ENCODE measurements at regions not wholly inside any gene's neighbourhood (a gene's known extent, or its start where the extent isn't known, plus 50 kb on each side); places are given as distances from the start of the nearest gene placed in this dataset.

DNA sequence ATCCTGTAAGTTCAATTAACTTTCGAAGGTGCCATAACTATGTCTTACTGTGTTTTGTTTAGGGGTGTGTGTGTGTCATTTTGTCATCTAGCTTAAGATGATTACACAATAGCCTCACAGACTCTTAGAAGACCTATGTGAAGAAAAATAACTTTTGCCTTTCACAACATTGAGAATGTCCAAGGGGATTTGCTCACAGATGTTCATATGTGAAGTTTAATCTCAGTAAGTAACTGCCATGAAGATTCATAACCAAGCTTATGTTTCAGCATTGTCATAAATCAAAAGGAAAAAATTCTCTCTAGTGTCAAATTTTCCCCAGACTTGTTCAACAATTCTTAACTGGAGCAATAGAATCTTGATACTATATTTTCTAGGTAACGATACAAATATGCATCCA lies 226.1 kb upstream of the PRKD1 start:
- DNase-seq (ENCODE audit: low read depth), result peak; percentile 18
- H3K4me3 ChIP-seq (ENCODE audit: low read length), result no peak overlapping the region
- TF ChIP-seq, protein P1, sequence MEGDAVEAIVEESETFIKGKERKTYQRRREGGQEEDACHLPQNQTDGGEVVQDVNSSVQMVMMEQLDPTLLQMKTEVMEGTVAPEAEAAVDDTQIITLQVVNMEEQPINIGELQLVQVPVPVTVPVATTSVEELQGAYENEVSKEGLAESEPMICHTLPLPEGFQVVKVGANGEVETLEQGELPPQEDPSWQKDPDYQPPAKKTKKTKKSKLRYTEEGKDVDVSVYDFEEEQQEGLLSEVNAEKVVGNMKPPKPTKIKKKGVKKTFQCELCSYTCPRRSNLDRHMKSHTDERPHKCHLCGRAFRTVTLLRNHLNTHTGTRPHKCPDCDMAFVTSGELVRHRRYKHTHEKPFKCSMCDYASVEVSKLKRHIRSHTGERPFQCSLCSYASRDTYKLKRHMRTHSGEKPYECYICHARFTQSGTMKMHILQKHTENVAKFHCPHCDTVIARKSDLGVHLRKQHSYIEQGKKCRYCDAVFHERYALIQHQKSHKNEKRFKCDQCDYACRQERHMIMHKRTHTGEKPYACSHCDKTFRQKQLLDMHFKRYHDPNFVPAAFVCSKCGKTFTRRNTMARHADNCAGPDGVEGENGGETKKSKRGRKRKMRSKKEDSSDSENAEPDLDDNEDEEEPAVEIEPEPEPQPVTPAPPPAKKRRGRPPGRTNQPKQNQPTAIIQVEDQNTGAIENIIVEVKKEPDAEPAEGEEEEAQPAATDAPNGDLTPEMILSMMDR (conservative IDR thresholded peaks at IDR 0.05; ENCODE audit: low read length), result no peak

DNA sequence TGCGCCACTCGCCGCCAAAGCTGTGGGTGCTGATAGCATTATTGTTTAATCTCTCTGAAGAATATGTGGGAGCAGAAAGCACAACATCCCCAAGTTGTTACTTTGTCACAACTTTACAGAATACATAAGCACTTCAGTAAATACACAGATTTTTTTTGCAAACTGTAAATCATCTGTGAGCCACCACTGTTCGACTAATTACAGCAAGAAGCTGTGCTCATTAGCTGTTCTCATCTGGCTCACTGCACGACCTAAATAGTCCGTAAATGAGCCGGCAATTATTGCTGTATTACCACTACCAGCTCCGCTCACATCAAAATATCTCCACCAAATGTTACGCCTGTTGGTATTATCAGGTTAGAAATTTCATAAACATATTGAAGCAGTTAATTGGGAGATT lies 228.9 kb upstream of the PRKD1 start:
- H3K4me3 ChIP-seq (ENCODE audit: low read length), result no peak overlapping the region
- no peak for DNase-seq (ENCODE audit: low read depth)
- TF ChIP-seq, protein P1 (conservative IDR thresholded peaks at IDR 0.05; ENCODE audit: low read length), result no peak

DNA sequence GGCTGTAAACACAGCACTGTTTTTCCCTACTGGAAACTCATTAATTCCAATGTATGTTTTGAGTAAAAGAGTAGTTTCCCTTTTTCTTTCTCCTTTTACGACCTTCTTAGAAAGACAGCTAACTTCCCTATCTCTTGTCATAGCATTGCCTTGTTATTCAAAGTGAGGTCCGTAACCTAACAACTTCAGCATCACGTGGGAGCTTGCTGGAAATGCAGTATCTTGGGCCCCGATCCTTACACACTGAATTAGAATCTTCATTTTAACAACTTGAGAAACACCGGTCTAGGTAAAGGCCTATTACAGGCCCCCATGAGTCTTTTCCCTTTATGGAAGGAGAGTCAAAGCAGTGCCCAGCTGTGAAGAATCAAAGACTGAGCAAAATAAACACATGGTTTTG lies 230.7 kb upstream of the PRKD1 start:
- no peak for DNase-seq (ENCODE audit: low read depth)
- TF ChIP-seq, protein P1 (conservative IDR thresholded peaks at IDR 0.05; ENCODE audit: low read length), result no peak
- H3K4me3 ChIP-seq (ENCODE audit: low read length), result no peak overlapping the region

DNA sequence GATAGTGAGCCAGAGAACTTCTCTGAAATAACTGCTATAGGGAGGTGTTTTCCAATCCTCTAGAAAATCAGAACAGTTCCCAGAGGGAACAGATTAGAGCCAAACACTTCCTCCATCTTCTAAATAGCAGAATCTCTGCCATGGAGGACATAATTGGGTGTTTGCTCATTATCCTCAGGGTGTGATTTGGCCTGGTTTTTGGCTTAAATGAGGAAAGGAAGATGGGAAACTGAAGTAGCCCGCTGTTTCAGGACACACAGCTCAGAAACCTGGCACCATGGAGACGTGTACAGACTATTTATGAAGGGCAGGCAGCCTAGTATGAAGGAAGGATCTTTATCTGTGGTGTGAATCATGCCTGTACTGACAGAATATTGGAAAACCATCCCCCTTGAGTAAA lies 231.7 kb upstream of the PRKD1 start:
- no peak for DNase-seq (ENCODE audit: low read depth)
- no peak overlapping the region for H3K4me3 ChIP-seq (ENCODE audit: low read length)
- TF ChIP-seq, protein P1 (conservative IDR thresholded peaks at IDR 0.05; ENCODE audit: low read length), result no peak

DNA sequence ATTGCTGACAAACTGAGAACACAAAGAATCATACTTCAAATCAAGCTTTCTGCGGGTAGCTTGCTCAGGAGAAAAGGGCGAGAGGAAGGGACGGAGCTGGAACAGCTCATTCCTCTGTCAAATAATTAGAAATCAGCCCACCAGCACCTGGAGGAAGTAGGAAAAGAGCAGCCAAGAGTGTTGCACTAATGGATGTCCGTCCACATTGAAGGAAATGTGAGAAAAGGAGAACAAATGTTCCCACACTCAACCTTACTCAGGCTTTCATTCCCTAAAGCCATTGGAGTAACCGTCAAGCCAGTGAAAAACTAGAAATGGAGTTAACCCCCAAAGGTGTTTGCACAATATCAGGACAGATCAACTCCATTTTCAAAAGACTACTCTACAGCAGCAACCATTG lies 233.0 kb upstream of the PRKD1 start:
- TF ChIP-seq, protein P1 (conservative IDR thresholded peaks at IDR 0.05; ENCODE audit: low read length), result no peak
- H3K4me3 ChIP-seq (ENCODE audit: low read length), result no peak overlapping the region
- DNase-seq (ENCODE audit: low read depth), result no peak

DNA sequence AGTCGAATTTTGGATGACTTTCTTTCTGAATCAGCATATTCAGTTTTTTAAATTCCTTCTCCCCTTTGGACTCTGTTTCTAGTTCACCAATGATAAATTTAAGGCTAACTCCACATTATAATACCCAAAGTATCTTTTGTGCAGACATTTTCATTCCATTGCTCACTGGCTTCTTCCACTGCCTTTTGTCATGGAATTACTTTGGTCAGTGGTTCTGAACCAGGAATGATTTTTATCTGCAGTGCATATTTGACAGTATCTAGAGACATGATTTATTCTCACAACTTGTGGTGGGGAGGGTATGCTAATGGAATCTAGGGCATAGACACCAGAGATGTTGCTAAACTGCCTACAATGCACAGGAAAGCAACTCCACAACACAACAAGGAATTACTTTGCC lies 234.4 kb upstream of the PRKD1 start:
- TF ChIP-seq, protein P1 (conservative IDR thresholded peaks at IDR 0.05; ENCODE audit: low read length), result no peak
- DNase-seq (ENCODE audit: low read depth), result no peak
- no peak overlapping the region for H3K4me3 ChIP-seq (ENCODE audit: low read length)

DNA sequence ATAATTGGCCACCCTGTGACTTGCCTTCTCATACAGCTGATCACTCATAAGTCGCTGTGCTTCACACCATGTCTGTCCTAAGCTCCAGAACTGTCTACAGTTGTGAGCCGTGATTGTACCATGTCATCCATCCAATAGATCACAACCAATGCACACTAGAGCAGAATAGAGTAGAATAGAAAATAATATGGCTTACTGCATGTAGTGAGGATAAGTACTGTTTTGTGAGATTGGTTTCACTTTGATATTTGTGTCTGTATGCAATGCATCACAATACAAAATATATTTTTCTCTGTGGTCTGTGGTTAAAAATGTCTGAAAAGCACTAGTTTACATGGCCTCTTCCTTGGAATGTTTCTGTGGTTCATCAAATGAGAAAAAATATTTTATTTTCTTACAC lies 237.6 kb upstream of the PRKD1 start:
- H3K4me3 ChIP-seq (ENCODE audit: low read length), result no peak overlapping the region
- peak; percentile 18 for DNase-seq (ENCODE audit: low read depth)
- TF ChIP-seq, protein P1 (conservative IDR thresholded peaks at IDR 0.05; ENCODE audit: low read length), result no peak
